K562 (cell line): ENCODE measurements at regions not wholly inside any gene's neighbourhood (a gene's known extent, or its start where the extent isn't known, plus 50 kb on each side); places are given as distances from the start of the nearest gene placed in this dataset.
A peak's percentile ranks its signal among the peaks of the same experiment; 100 is the strongest.

Experiments used
- ATAC-seq: fragments of 200-7000 bp; cut with Tn5 transposase; 3 replicates; pipeline ENCODE4 v1.9.1; 2020; ENCODE audit warnings: moderate library complexity
- BruUV-seq: library from RNA; stranded (reverse); fragments of 400-500 nt; replicated peaks from 2 replicates; lab custom pipeline; 2021; lab: Mats Ljungman, UMichigan
- CTCF ChIA-PET: fragments of 300-600 bp; formaldehyde crosslinking; extraction: SDS; loops from one replicate; lab custom pipeline; 2021; ENCODE audit warnings: low intra/inter-chr PET ratio; lab: Yijun Ruan, JAX
- POLR2A ChIA-PET: fragments of 300-600, 350-650 bp; sonication (Branson Sonifier 250); formaldehyde crosslinking; extraction: SDS; loops from one replicate; lab custom pipeline; 2021; ENCODE audit warnings: antibody characterized with exemption, inconsistent platforms; lab: Yijun Ruan, JAX
- DNase-seq, 4 experiments: peaks; one replicate each; pipeline versions ENCODE4 v3.0.0 to v3.0.0-alpha.2; 2011 to 2018; ENCODE audit warnings: low spot score in 3 of 4, mixed read lengths in 3 of 4; ENCODE audit errors: extremely low read depth in 1 of 4
- FAIRE-seq: peaks from 2 replicates; lab custom pipeline; 2011; peaks lifted over from hg19 to GRCh38; lab: Jason Lieb, UNC
- H2AFZ ChIP-seq: 2 replicates; pipeline ENCODE4 v1.6.0; 2011; ENCODE audit warnings: low read depth, low read length, control low read depth, inconsistent platforms
- H3K27ac ChIP-seq: fragments of 200-600 bp; 3 replicates; pipeline ENCODE4 v1.8.0; 2011; ENCODE audit warnings: low read depth, mild to moderate bottlenecking, control low read depth, inconsistent platforms, low read length, moderate library complexity, mixed read lengths; ENCODE audit errors: extremely low read depth
- H3K27me3 ChIP-seq, 2 experiments: fragments of 300-600 bp in 1 of 2; 2 replicates in 1 of 2; 3 replicates in 1 of 2; pipeline versions ENCODE4 v1.6.0 to v1.8.0; 2011; ENCODE audit warnings: inconsistent platforms in 2 of 2, low read length in 2 of 2, mild to moderate bottlenecking in 1 of 2, mixed read lengths in 1 of 2, moderate library complexity in 1 of 2; ENCODE audit not compliant: control insufficient read depth in 2 of 2, insufficient read depth in 2 of 2
- H3K36me3 ChIP-seq: fragments of 300-600 bp; 3 replicates; pipeline ENCODE4 v1.8.0; 2011; ENCODE audit warnings: mild to moderate bottlenecking, low read length, inconsistent platforms; ENCODE audit not compliant: control insufficient read depth, insufficient read depth
- H3K4me1 ChIP-seq, 2 experiments: fragments of 200-600 bp in 1 of 2; replicated peaks in 1 of 2; 2 replicates in 1 of 2; 3 replicates in 1 of 2; pipeline versions ENCODE4 v1.5.1 to v1.8.0; 2011; ENCODE audit warnings: inconsistent platforms in 2 of 2, low read length in 2 of 2, mild to moderate bottlenecking in 1 of 2, mixed read lengths in 1 of 2, moderate library complexity in 1 of 2; ENCODE audit not compliant: control insufficient read depth in 2 of 2, insufficient read depth in 2 of 2
- H3K4me2 ChIP-seq: 2 replicates; pipeline ENCODE4 v1.6.1; 2011; ENCODE audit warnings: low read length, control low read depth, inconsistent platforms, mixed read lengths; ENCODE audit not compliant: insufficient read depth
- H3K4me3 ChIP-seq: fragments of 200-600 bp; sonication (generic), shearing (Covaris generic); 2 replicates; pipeline ENCODE4 v1.5.1; 2016; ENCODE audit warnings: control low read depth, inconsistent platforms
- H3K79me2 ChIP-seq: fragments of 200-600 bp; 3 replicates; pipeline ENCODE4 v1.8.0; 2011; ENCODE audit warnings: low read length, inconsistent platforms; ENCODE audit not compliant: control insufficient read depth, insufficient read depth
- H3K9ac ChIP-seq, 2 experiments: 2 replicates each; pipeline versions ENCODE4 v1.6.0 to v1.6.1; 2011; ENCODE audit warnings: low read depth in 2 of 2, low read length in 2 of 2, control low read depth in 1 of 2, inconsistent platforms in 1 of 2, mild to moderate bottlenecking in 1 of 2, mixed read lengths in 1 of 2; ENCODE audit not compliant: insufficient read depth in 1 of 2
- H3K9me1 ChIP-seq: one replicate; pipeline ENCODE4 v1.6.0; 2011; ENCODE audit warnings: inconsistent platforms, mild to moderate bottlenecking, low read length, moderate library complexity; ENCODE audit not compliant: control insufficient read depth, insufficient read depth
- H3K9me3 ChIP-seq: replicated peaks from 2 replicates; pipeline ENCODE4 v1.5.1; 2011; ENCODE audit warnings: low read depth, low read length, inconsistent platforms; ENCODE audit not compliant: control insufficient read depth, insufficient read depth
- H4K20me1 ChIP-seq: replicated peaks from 2 replicates; pipeline ENCODE4 v1.6.1; 2011; ENCODE audit warnings: low read length, inconsistent platforms, mixed read lengths; ENCODE audit not compliant: control insufficient read depth, insufficient read depth
- ARHGAP35 ChIP-seq: fragments of 450-650 bp; IDR thresholded peaks from 2 replicates; pipeline ENCODE4 v1.6.1; 2018; ENCODE audit not compliant: partially characterized antibody
- C11orf30 ChIP-seq: fragments of 450-650 bp; IDR thresholded peaks from 2 replicates; pipeline ENCODE4 v1.6.1; 2016; ENCODE audit warnings: low read depth, mild to moderate bottlenecking
- CEBPG ChIP-seq, 3 experiments: fragments of 200-800 bp in 1 of 3; sonication (Bioruptor generic) in 1 of 3; sonication (generic) in 1 of 3; formaldehyde crosslinking in 1 of 3; IDR thresholded peaks in 2 of 3; conservative IDR thresholded peaks in 1 of 3; 2 replicates each; pipeline versions ENCODE4 v1.6.1 to v1.8.0; 2016 to 2022; ENCODE audit warnings: missing compliant biosample characterization in 2 of 3, missing genetic modification characterization in 2 of 3, mild to moderate bottlenecking in 1 of 3, missing genetic modification reagents in 1 of 3
- COPS2 ChIP-seq: fragments of 450-650 bp; conservative IDR thresholded peaks from 2 replicates; pipeline ENCODE4 v1.6.1; 2016; ENCODE audit warnings: mild to moderate bottlenecking, moderate library complexity
- E2F5 ChIP-seq: sonication (generic); formaldehyde crosslinking; IDR thresholded peaks from 2 replicates; pipeline ENCODE4 v1.8.0; 2022; ENCODE audit warnings: mild to moderate bottlenecking, missing genetic modification reagents
- FOSL1 ChIP-seq: fragments of 200-800 bp; sonication (Bioruptor generic); conservative IDR thresholded peaks from 2 replicates; pipeline ENCODE4 v1.6.1; 2016; ENCODE audit warnings: missing genetic modification characterization, missing compliant biosample characterization
- FOXK1 ChIP-seq: sonication (generic); formaldehyde crosslinking; IDR thresholded peaks from 2 replicates; pipeline ENCODE4 v1.8.0; 2022; ENCODE audit warnings: missing genetic modification reagents, mild to moderate bottlenecking, borderline replicate concordance
- JUN ChIP-seq, 2 experiments: sonication (generic) in 1 of 2; formaldehyde crosslinking in 1 of 2; IDR thresholded peaks; 2 replicates each; pipeline versions ENCODE4 v1.6.1 to v1.8.0; 2012 to 2022; ENCODE audit warnings: borderline replicate concordance in 2 of 2, mild to moderate bottlenecking in 2 of 2, improper control_type of control experiment in 1 of 2, low read depth in 1 of 2, low read length in 1 of 2, missing genetic modification reagents in 1 of 2
- MAFG ChIP-seq: fragments of 450-650 bp; conservative IDR thresholded peaks from 2 replicates; pipeline ENCODE4 v1.6.1; 2016; ENCODE audit warnings: missing genetic modification characterization, missing compliant biosample characterization
- MEIS2 ChIP-seq: fragments of 450-650 bp; IDR thresholded peaks from 2 replicates; pipeline ENCODE4 v1.6.1; 2014; ENCODE audit warnings: mild to moderate bottlenecking; ENCODE audit not compliant: partially characterized antibody
- MLLT1 ChIP-seq, 2 experiments: fragments of 450-650 bp; IDR thresholded peaks; 2 replicates each; pipeline ENCODE4 v1.6.1; 2016
- NELFE ChIP-seq: IDR thresholded peaks from 2 replicates; pipeline ENCODE4 v1.6.1; 2011; ENCODE audit warnings: mild to moderate bottlenecking; ENCODE audit not compliant: insufficient read depth, insufficient read length
- RFX1 ChIP-seq: fragments of 450-650 bp; IDR thresholded peaks from 2 replicates; pipeline ENCODE4 v1.6.1; 2016; ENCODE audit warnings: mild to moderate bottlenecking, moderate library complexity
- SETDB1 ChIP-seq: IDR thresholded peaks from one replicate; pipeline ENCODE4 v1.6.1; 2012; ENCODE audit warnings: low read length, control low read depth, inconsistent platforms
- SP2 ChIP-seq: IDR thresholded peaks from 2 replicates; pipeline ENCODE4 v1.6.1; 2011; ENCODE audit warnings: mild to moderate bottlenecking, low read depth, low read length, moderate library complexity; ENCODE audit not compliant: poor library complexity, severe bottlenecking; ENCODE audit errors: extremely low read depth
- TRIM24 ChIP-seq, 2 experiments: fragments of 450-650 bp; IDR thresholded peaks; 2 replicates each; pipeline ENCODE4 v1.6.1; 2016
- ZNF133 ChIP-seq: fragments of 250-450 bp; sonication (Bioruptor Pico); IDR thresholded peaks from 2 replicates; pipeline ENCODE4 v1.4.0; 2020; ENCODE audit warnings: mild to moderate bottlenecking
- ZNF134 ChIP-seq: fragments of 250-450 bp; sonication (Bioruptor Pico); conservative IDR thresholded peaks from 2 replicates; pipeline ENCODE4 v1.4.0; 2020
- ZNF384 ChIP-seq: IDR thresholded peaks from 2 replicates; pipeline ENCODE4 v1.6.1; 2012; ENCODE audit warnings: low read depth, low read length, improper control_type of control experiment
- ZNF584 ChIP-seq: fragments of 200-800 bp; sonication (Bioruptor generic); IDR thresholded peaks from 2 replicates; pipeline ENCODE4 v1.6.1; 2016; ENCODE audit warnings: low read depth, mild to moderate bottlenecking, missing genetic modification characterization, missing compliant biosample characterization
- WGBS: fragments of 100-300 bp; shearing (Covaris generic); methylation state at CpG from one replicate; pipeline ENCODE4 v1.1.6; 2016; ENCODE audit warnings: low coverage, mixed read lengths; ENCODE audit not compliant: insufficient coverage; ENCODE audit errors: missing lambda C conversion rate; 5-methylcytosine and 5-hydroxymethylcytosine counted together
- in situ Hi-C: fragments of 300-500 bp; cut with MboI; formaldehyde crosslinking; loops from 4 replicates; pipeline ENCODE4 v1.15.0; 2018; ENCODE audit warnings: inconsistent platforms, mixed read lengths
- intact Hi-C: fragments of 100-400 bp; cut with micrococcal nuclease; formaldehyde crosslinking; loops from 2 replicates; pipeline ENCODE4 v1.14.2; 2022

GRCh38 chr6:108748055-108748454 lies 100.2 kb upstream of the ARMC2 start:
- no TSS peak for BruUV-seq
- peaks cover 0 to under 1% of the 10 kb centered on the region in 2 experiments; a peak in 1 of 5 replicates for H3K4me1 ChIP-seq
- CTCF ChIA-PET = no interaction called here
- no peaks in the 10 kb centered on the region for H4K20me1 ChIP-seq
- in situ Hi-C loops (no loop called here), intact Hi-C loops (no loop called here)
- peaks cover 11 to 46% of the 10 kb centered on the region in 2 experiments; a peak in 4 of 5 replicates for H3K27me3 ChIP-seq
- no peak overlapping the region for H2AFZ ChIP-seq
- no peak for ATAC-seq
- POLR2A ChIA-PET = interaction anchor here (0.6 kb wide), 1 partner anchor 27 kb away, joined by 3 read pairs; no protein-coding TSS in a partner anchor
- no peak overlapping the region for H3K27ac ChIP-seq
- H3K9me1 ChIP-seq = peaks cover 4% of the 10 kb centered on the region
- no peak overlapping the region for H3K4me3 ChIP-seq
- 0% methylated on average over 1 of the region's 1 CpG for WGBS
- no peaks in the 10 kb centered on the region for H3K9me3 ChIP-seq
- no peak for FAIRE-seq
- H3K9ac ChIP-seq = no peak overlapping the region
- no peaks in the 10 kb centered on the region for H3K36me3 ChIP-seq
- H3K4me2 ChIP-seq = no peak overlapping the region
- no peaks in the 10 kb centered on the region for H3K79me2 ChIP-seq
- DNase-seq = no peak
- TF ChIP-seq MAFG (0 out of 2 replicates have a peak, but pooled peaks have one; percentile 6), TRIM24 (IDR thresholded peaks at IDR 0.05) (peak; percentile 19 to 72; a peak in 2 of 4 replicates), SP2 (no peak), ZNF384 (no peak), FOSL1 (peak; percentile 77), ZNF134 (CRISPR knock-in tag) (no peak), CEBPG (CRISPR knock-in tag; IDR thresholded peaks at IDR 0.05) (no peak), CEBPG (tag; conservative IDR thresholded peaks at IDR 0.05 in 1 of 2, IDR thresholded peaks at IDR 0.05 in 1 of 2) (peak in 1 of 2 experiments; percentile 62; a peak in 1 of 4 replicates), ARHGAP35 (no peak), JUN (IDR thresholded peaks at IDR 0.05; ENCODE audit: borderline replicate concordance, low read depth, low read length) (0 out of 2 replicates have a peak, but pooled peaks have one; percentile 48), JUN (CRISPR knock-in tag; IDR thresholded peaks at IDR 0.05; ENCODE audit: borderline replicate concordance) (no peak), C11orf30 (peak; percentile 14; the same call in 1 of the 2 replicates), MEIS2 (no peak), ZNF133 (no peak), NELFE (no peak), FOXK1 (CRISPR knock-in tag) (no peak), RFX1 (no peak), E2F5 (CRISPR knock-in tag) (no peak), MLLT1 (IDR thresholded peaks at IDR 0.05) (no peak), SETDB1 (no peak), ZNF584 (CRISPR knock-in tag) (no peak), COPS2 (no peak)
